ENCODE measurements at regions not wholly inside any gene's neighbourhood (a gene's known extent, or its start where the extent isn't known, plus 50 kb on each side); places are given as distances from the start of the nearest gene placed in this dataset.
A peak's percentile ranks its signal among the peaks of the same experiment; 100 is the strongest.

- Histone ChIP-seq H3K9me3 (no peaks in the 10 kb centered on the region), H3K27me3 (no peaks in the 10 kb centered on the region), H3K4me1 (peaks cover 68% of the 10 kb centered on the region), H3K27ac (peak overlapping the region; percentile 89), H3K36me3 (no peaks in the 10 kb centered on the region), H3K4me3 (peak overlapping the region; percentile 11)
- TF ChIP-seq CTCF (IDR thresholded peaks at IDR 0.05), result no peak
- peak; percentile 85 for ATAC-seq
- DNase-seq, result peak; percentile 82
- intact Hi-C loops (cut with DNase I), result no loop called here
Measured at GRCh38 chr1:201714542-201715329, 114.2 kb upstream of the IPO9 start.

DNA sequence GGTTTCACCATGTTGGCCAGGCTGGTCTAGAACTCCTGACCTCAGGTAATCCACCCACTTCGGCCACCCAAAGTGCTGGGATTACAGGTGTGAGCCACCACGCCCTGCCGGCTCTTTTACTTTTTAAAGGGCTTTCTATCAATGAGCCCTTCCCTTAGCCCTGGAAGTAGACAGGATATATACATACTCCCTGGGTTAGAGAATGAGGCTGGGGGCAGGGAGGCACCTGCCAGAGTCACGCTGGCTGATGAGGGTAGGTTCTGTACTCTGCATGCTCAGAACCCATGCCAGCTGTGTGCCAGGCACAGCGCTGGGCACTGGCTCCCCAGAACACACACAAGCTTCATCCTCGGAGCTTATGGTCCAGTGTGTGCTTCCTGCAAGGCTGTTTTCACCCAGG, 113.6 kb upstream of the IPO9 start:
- DNase-seq (no peak), ATAC-seq (no peak)
- Histone ChIP-seq H3K4me3 (peak overlapping the region; percentile 11), H3K9me3 (no peaks in the 10 kb centered on the region), H3K27me3 (no peaks in the 10 kb centered on the region), H3K4me1 (peaks cover 69% of the 10 kb centered on the region), H3K36me3 (no peaks in the 10 kb centered on the region), H3K27ac (peak overlapping the region; percentile 89)
- TF ChIP-seq CTCF (IDR thresholded peaks at IDR 0.05), result no peak
- intact Hi-C loops (cut with DNase I), result no loop called here

DNA sequence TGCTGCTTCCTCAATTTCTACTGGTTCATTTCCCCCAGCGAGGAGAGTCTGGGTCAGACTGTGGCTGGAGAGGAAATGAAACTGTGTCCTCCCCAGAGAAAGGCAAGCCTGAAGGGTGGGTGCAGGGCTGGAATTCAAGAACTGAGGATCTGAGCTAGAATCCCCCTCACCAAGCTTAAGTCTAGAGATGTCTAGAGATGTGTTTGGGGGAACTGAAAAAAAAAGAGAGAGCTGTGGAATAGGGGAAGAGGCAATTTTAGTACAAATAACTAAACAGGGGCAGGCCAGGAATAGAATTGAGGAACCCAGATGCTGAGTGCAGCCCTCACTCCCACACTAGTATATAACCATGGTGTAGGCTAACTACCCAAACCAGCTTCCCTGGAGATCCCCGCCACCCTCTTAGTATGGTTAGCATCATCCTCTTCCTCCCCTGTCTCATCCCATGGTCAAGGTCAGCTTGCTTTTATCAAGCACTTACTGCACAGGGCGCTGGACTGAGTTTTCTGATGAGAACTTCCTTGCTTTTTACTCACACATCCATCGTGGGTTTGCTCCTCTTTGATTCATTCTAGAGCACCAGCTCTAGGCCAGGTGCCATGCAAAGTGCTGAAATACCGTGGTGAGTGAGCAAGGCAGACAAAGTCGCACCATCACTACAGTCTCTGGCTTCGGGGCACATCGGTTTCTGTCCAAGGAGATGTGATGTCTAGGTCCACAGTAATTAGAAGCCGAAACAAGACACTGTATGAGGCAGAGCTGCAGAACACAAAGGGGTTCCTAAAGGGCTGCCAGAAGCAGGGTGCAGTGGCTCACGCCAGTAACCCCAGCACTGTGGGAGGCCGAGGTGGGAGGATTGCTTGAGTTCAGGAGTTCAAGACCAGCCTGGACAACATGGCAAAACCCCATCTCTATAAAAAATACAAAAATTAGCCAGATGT, 112.9 kb upstream of the IPO9 start:
- Histone ChIP-seq H3K4me1 (peaks cover 71% of the 10 kb centered on the region), H3K27me3 (no peaks in the 10 kb centered on the region), H3K36me3 (no peaks in the 10 kb centered on the region), H3K27ac (peak overlapping the region; percentile 89), H3K9me3 (no peaks in the 10 kb centered on the region), H3K4me3 (no peak overlapping the region)
- no peak for TF ChIP-seq CTCF (IDR thresholded peaks at IDR 0.05)
- intact Hi-C loops (cut with DNase I), result no loop called here
- ATAC-seq (peak; percentile 51), DNase-seq (peak; percentile 46)

DNA sequence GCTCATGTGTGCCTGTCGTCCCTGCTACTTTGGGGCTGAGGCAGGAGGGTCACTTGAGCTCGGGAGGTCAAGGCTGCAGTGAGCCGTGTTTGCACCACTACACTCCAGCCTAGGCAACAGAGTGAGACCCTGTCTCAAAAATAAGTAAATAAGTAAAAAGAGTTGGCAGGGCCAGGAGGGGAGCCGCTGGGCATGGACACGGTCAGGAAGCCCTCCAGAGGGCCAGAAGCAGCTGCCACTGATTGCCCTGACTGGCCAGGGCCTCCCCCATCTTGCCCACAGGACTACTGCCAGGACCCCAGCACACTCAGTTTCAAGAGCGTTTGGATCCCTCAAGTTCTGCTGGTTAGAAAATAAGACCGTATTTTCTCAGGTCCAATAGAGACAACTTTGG, 112.2 kb upstream of the IPO9 start:
- TF ChIP-seq CTCF (IDR thresholded peaks at IDR 0.05), result no peak
- Histone ChIP-seq H3K9me3 (no peaks in the 10 kb centered on the region), H3K36me3 (no peaks in the 10 kb centered on the region), H3K4me1 (peaks cover 67% of the 10 kb centered on the region), H3K27ac (peak overlapping the region; percentile 89), H3K4me3 (no peak overlapping the region), H3K27me3 (no peaks in the 10 kb centered on the region)
- ATAC-seq, result no peak
- peak; percentile 32 for DNase-seq
- intact Hi-C loops (cut with DNase I), result no loop called here

- no peak for TF ChIP-seq CTCF (IDR thresholded peaks at IDR 0.05)
- H3K4me1 ChIP-seq, result peaks cover 67% of the 10 kb centered on the region
- intact Hi-C loops (cut with DNase I), result no loop called here
- no peak overlapping the region for H3K4me3 ChIP-seq
- H3K27ac ChIP-seq, result no peak overlapping the region
- ATAC-seq (no peak), DNase-seq (peak; percentile 10)
- H3K9me3 ChIP-seq, result no peaks in the 10 kb centered on the region
- H3K27me3 ChIP-seq, result no peaks in the 10 kb centered on the region
- H3K36me3 ChIP-seq, result no peaks in the 10 kb centered on the region
Measured at GRCh38 chr1:201717286-201717685, 111.7 kb upstream of the IPO9 start.

Data from upper lobe of right lung (tissue), 1 donor.